Ectodermal cell (in vitro differentiated cells): ENCODE measurements at regions not wholly inside any gene's neighbourhood (a gene's known extent, or its start where the extent isn't known, plus 50 kb on each side); places are given as distances from the start of the nearest gene placed in this dataset.

Source experiments
- H3K27ac ChIP-seq: 2 replicates; pipeline ENCODE4 v1.7.0; 2013; ENCODE audit warnings: mild to moderate bottlenecking, low read depth, low read length; ENCODE audit not compliant: insufficient read depth, poor library complexity, severe bottlenecking
- H3K27me3 ChIP-seq: 2 replicates; pipeline ENCODE4 v1.7.0; 2013; ENCODE audit warnings: mild to moderate bottlenecking, low read length; ENCODE audit not compliant: insufficient read depth, control insufficient read depth, poor library complexity, severe bottlenecking
- H3K36me3 ChIP-seq: one replicate; pipeline ENCODE4 v1.7.0; 2013; ENCODE audit warnings: low read length; ENCODE audit not compliant: control insufficient read depth, insufficient read depth
- H3K4me1 ChIP-seq: one replicate; pipeline ENCODE4 v1.7.0; 2013; ENCODE audit warnings: low read length; ENCODE audit not compliant: control insufficient read depth, insufficient read depth
- H3K4me3 ChIP-seq: 2 replicates; pipeline ENCODE4 v1.7.0; 2013; ENCODE audit warnings: low read depth, low read length, control low read depth; ENCODE audit not compliant: insufficient read depth
- H3K9me3 ChIP-seq: 2 replicates; pipeline ENCODE4 v1.7.0; 2013; ENCODE audit warnings: mild to moderate bottlenecking, low read length, moderate library complexity; ENCODE audit not compliant: control insufficient read depth
- WGBS, 2 experiments: methylation state at CpG; one replicate each; pipeline ENCODE4 v1.1.7; 2013; ENCODE audit warnings: missing lambda C conversion rate in 2 of 2; 5-methylcytosine and 5-hydroxymethylcytosine counted together

GRCh38 chr1:165055581-165055980 is 300.9 kb downstream of the LMX1A start:
- H3K4me1 ChIP-seq, result peaks cover 8% of the 10 kb centered on the region
- H3K27me3 ChIP-seq, result no peaks in the 10 kb centered on the region
- 91 to 95% methylated on average over 9 of the region's 9 CpGs for WGBS, 2 experiments
- no peaks in the 10 kb centered on the region for H3K9me3 ChIP-seq
- no peaks in the 10 kb centered on the region for H3K36me3 ChIP-seq
- no peak overlapping the region for H3K4me3 ChIP-seq
- no peak overlapping the region for H3K27ac ChIP-seq

- peaks cover 11% of the 10 kb centered on the region for H3K4me1 ChIP-seq
- 89 to 93% methylated on average over 4 of the region's 4 CpGs for WGBS, 2 experiments
These were observed 301.9 kb downstream of the LMX1A start for GRCh38 chr1:165054627-165055026.

GRCh38 chr1:165053351-165053750 is 303.2 kb downstream of the LMX1A start:
- peaks cover 11% of the 10 kb centered on the region for H3K4me1 ChIP-seq

More at GRCh38 chr1:165054627-165055026, 301.9 kb downstream of the LMX1A start:
- Histone ChIP-seq H3K9me3 (no peaks in the 10 kb centered on the region), H3K27ac (no peak overlapping the region), H3K4me3 (no peak overlapping the region), H3K36me3 (no peaks in the 10 kb centered on the region), H3K27me3 (no peaks in the 10 kb centered on the region)

GRCh38 chr1:165052936-165053335 is 303.6 kb downstream of the LMX1A start:
- Histone ChIP-seq H3K9me3 (no peaks in the 10 kb centered on the region), H3K27me3 (no peaks in the 10 kb centered on the region), H3K4me3 (no peak overlapping the region), H3K36me3 (no peaks in the 10 kb centered on the region), H3K27ac (no peak overlapping the region), H3K4me1 (peaks cover 11% of the 10 kb centered on the region)
- WGBS, 2 experiments, result 46 to 58% methylated on average over 2 to 4 of the region's 4 CpGs

More at GRCh38 chr1:165053351-165053750, 303.2 kb downstream of the LMX1A start:
- H3K27me3 ChIP-seq, result no peaks in the 10 kb centered on the region
- H3K36me3 ChIP-seq, result no peaks in the 10 kb centered on the region
- H3K27ac ChIP-seq, result no peak overlapping the region
- H3K4me3 ChIP-seq, result no peak overlapping the region
- WGBS, 2 experiments, result 36 to 88% methylated on average over 1 to 2 of the region's 2 CpGs
- no peaks in the 10 kb centered on the region for H3K9me3 ChIP-seq

- WGBS, 2 experiments, result 91 to 100% methylated on average over 2 of the region's 4 CpGs
- Histone ChIP-seq H3K4me3 (no peak overlapping the region), H3K4me1 (peaks cover 14% of the 10 kb centered on the region), H3K9me3 (no peaks in the 10 kb centered on the region), H3K27me3 (no peaks in the 10 kb centered on the region), H3K27ac (no peak overlapping the region), H3K36me3 (no peaks in the 10 kb centered on the region)
These were observed 304.1 kb downstream of the LMX1A start for GRCh38 chr1:165052431-165052830.

- WGBS, 2 experiments, result 90 to 94% methylated on average over 5 of the region's 5 CpGs
- Histone ChIP-seq H3K9me3 (no peaks in the 10 kb centered on the region), H3K4me1 (peaks cover 19% of the 10 kb centered on the region)
These were observed 306.3 kb downstream of the LMX1A start for GRCh38 chr1:165050246-165050645.

GRCh38 chr1:165047994-165048393 is 308.5 kb downstream of the LMX1A start:
- H3K9me3 ChIP-seq, result no peaks in the 10 kb centered on the region
- H3K4me1 ChIP-seq, result peaks cover 13% of the 10 kb centered on the region
- H3K27ac ChIP-seq, result no peak overlapping the region
- 32 to 38% methylated on average over 9 to 10 of the region's 10 CpGs for WGBS, 2 experiments
- H3K4me3 ChIP-seq, result no peak overlapping the region
- no peaks in the 10 kb centered on the region for H3K27me3 ChIP-seq
- no peaks in the 10 kb centered on the region for H3K36me3 ChIP-seq

More at GRCh38 chr1:165050246-165050645, 306.3 kb downstream of the LMX1A start:
- Histone ChIP-seq H3K36me3 (no peaks in the 10 kb centered on the region), H3K27ac (no peak overlapping the region), H3K27me3 (no peaks in the 10 kb centered on the region), H3K4me3 (no peak overlapping the region)

- no peaks in the 10 kb centered on the region for H3K36me3 ChIP-seq
- 92 to 93% methylated on average over 4 of the region's 4 CpGs for WGBS, 2 experiments
- H3K27ac ChIP-seq, result no peak overlapping the region
- no peak overlapping the region for H3K4me3 ChIP-seq
- no peaks in the 10 kb centered on the region for H3K9me3 ChIP-seq
- peaks cover 11% of the 10 kb centered on the region for H3K4me1 ChIP-seq
- H3K27me3 ChIP-seq, result no peaks in the 10 kb centered on the region
These were observed 310.6 kb downstream of the LMX1A start for GRCh38 chr1:165045902-165046301.

GRCh38 chr1:165040641-165041040 is 315.9 kb downstream of the LMX1A start:
- Histone ChIP-seq H3K27me3 (no peaks in the 10 kb centered on the region), H3K4me3 (no peak overlapping the region), H3K4me1 (no peaks in the 10 kb centered on the region), H3K27ac (no peak overlapping the region), H3K36me3 (no peaks in the 10 kb centered on the region), H3K9me3 (no peaks in the 10 kb centered on the region)
- 100% methylated on average over 1 of the region's 1 CpG; no CpG with 5 or more reads in 1 of the 2 experiments for WGBS, 2 experiments

- H3K4me3 ChIP-seq, result no peak overlapping the region
These were observed 316.5 kb downstream of the LMX1A start for GRCh38 chr1:165039996-165040395.

GRCh38 chr1:165036403-165036802 is 320.1 kb downstream of the LMX1A start:
- 93 to 95% methylated on average over 6 of the region's 6 CpGs for WGBS, 2 experiments
- Histone ChIP-seq H3K4me1 (no peaks in the 10 kb centered on the region), H3K4me3 (no peak overlapping the region), H3K9me3 (no peaks in the 10 kb centered on the region), H3K27me3 (no peaks in the 10 kb centered on the region), H3K36me3 (no peaks in the 10 kb centered on the region), H3K27ac (no peak overlapping the region)

More at GRCh38 chr1:165039996-165040395, 316.5 kb downstream of the LMX1A start:
- Histone ChIP-seq H3K36me3 (no peaks in the 10 kb centered on the region), H3K27me3 (no peaks in the 10 kb centered on the region), H3K9me3 (no peaks in the 10 kb centered on the region), H3K4me1 (no peaks in the 10 kb centered on the region), H3K27ac (no peak overlapping the region)
- 80 to 98% methylated on average over 1 to 2 of the region's 3 CpGs for WGBS, 2 experiments
